ENCODE measurements at regions not wholly inside any gene's neighbourhood (a gene's known extent, or its start where the extent isn't known, plus 50 kb on each side); places are given as distances from the start of the nearest gene placed in this dataset.

GRCh38 chr13:78960881-78961280, 301.9 kb upstream of the OBI1 start:
- TF ChIP-seq CTCF (IDR thresholded peaks at IDR 0.05), result no peak
- TF ChIP-seq POLR2A (IDR thresholded peaks at IDR 0.05), result no peak
